Stimulated activated CD4-positive, alpha-beta T cell treated with anti-CD3 and anti-CD28 coated beads, Interleukin-2, amount 100 ng/mL, for 48 hours (primary cell): ENCODE measurements at regions not wholly inside any gene's neighbourhood (a gene's known extent, or its start where the extent isn't known, plus 50 kb on each side); places are given as distances from the start of the nearest gene placed in this dataset.
"Not testable (repeated sequence)": the region's sequence is repeated elsewhere in the genome, so short reads cannot be mapped to it uniquely, and the experiment has no call there.

ENCODE experiments used
- DNase-seq, 2 donors: peaks; one replicate each; pipeline ENCODE4 v3.0.0-alpha.2; 2020

- DNase-seq = no peak
Measured at GRCh38 chr5:82885627-82886389, 191.4 kb downstream of the TMEM167A start.

- no peak for DNase-seq
Measured at GRCh38 chr5:82884821-82885471, 192.2 kb downstream of the TMEM167A start.

- no peak for DNase-seq
Measured at GRCh38 chr5:82882316-82882715, 194.9 kb downstream of the TMEM167A start.

GRCh38 chr5:82881571-82882174 lies 195.5 kb downstream of the TMEM167A start:
- DNase-seq = no peak

GRCh38 chr5:82879089-82879488 lies 198.1 kb downstream of the TMEM167A start:
- DNase-seq = no peak

- no peak for DNase-seq
Measured at GRCh38 chr5:82873452-82873851, 203.7 kb downstream of the TMEM167A start.

- not testable (repeated sequence) for DNase-seq
Measured at GRCh38 chr5:82872321-82873288, 204.6 kb downstream of the TMEM167A start.

- no peak for DNase-seq
Measured at GRCh38 chr5:82865625-82866024, 211.6 kb downstream of the TMEM167A start.

- DNase-seq = no peak
Measured at GRCh38 chr5:82863266-82863665, 213.9 kb downstream of the TMEM167A start.

GRCh38 chr5:82862711-82863110 lies 214.5 kb downstream of the TMEM167A start:
- no peak for DNase-seq

- DNase-seq = no peak
Measured at GRCh38 chr5:82862261-82862660, 214.9 kb downstream of the TMEM167A start.

GRCh38 chr5:82861701-82862100 lies 215.5 kb downstream of the TMEM167A start:
- no peak for DNase-seq

GRCh38 chr5:82859451-82860140 lies 217.6 kb downstream of the TMEM167A start:
- DNase-seq = no peak

GRCh38 chr5:82858151-82859025 lies 218.8 kb downstream of the TMEM167A start:
- DNase-seq = no peak

GRCh38 chr5:82855893-82856550 lies 221.2 kb downstream of the TMEM167A start:
- DNase-seq = no peak

- DNase-seq = no peak
Measured at GRCh38 chr5:82854956-82855355, 222.2 kb downstream of the TMEM167A start.

GRCh38 chr5:82851471-82851870 lies 225.7 kb downstream of the TMEM167A start:
- DNase-seq = no peak

- no peak for DNase-seq
Measured at GRCh38 chr5:82850393-82850792, 226.8 kb downstream of the TMEM167A start.

GRCh38 chr5:82849885-82850284 lies 227.3 kb downstream of the TMEM167A start:
- DNase-seq = no peak

GRCh38 chr5:82847562-82847961 lies 229.6 kb downstream of the TMEM167A start:
- no peak for DNase-seq

GRCh38 chr5:82839881-82840280 lies 237.3 kb downstream of the TMEM167A start:
- no peak for DNase-seq
